ENCODE measurements at regions not wholly inside any gene's neighbourhood (a gene's known extent, or its start where the extent isn't known, plus 50 kb on each side); places are given as distances from the start of the nearest gene placed in this dataset.

DNA sequence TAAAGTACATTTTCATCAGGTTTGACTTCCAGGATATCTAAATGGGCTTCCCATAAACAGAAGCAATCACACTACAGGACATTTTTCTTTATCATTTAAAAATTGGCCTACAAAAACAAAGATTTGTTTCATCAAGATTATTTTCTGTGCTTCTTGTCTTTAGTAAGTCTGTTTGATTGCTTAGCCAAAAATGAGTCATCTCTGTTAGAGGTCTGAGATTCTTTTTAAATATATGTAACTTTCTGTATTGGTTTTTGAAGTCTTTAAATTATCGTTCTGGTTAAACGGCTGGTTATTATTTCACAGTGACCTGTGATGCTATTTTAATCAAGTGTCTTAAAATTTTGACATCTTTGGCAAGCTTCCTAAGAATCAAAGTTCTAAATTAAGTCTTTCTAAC, 62.7 kb downstream of the SLITRK1 start:
- TF ChIP-seq EZH2phosphoT487 (IDR thresholded peaks at IDR 0.05; ENCODE audit: low read depth, severe bottlenecking, unreplicated experiment) (no peak), EZH2 (IDR thresholded peaks at IDR 0.05; ENCODE audit: borderline replicate concordance) (no peak)
- TF ChIP-seq, protein P1, sequence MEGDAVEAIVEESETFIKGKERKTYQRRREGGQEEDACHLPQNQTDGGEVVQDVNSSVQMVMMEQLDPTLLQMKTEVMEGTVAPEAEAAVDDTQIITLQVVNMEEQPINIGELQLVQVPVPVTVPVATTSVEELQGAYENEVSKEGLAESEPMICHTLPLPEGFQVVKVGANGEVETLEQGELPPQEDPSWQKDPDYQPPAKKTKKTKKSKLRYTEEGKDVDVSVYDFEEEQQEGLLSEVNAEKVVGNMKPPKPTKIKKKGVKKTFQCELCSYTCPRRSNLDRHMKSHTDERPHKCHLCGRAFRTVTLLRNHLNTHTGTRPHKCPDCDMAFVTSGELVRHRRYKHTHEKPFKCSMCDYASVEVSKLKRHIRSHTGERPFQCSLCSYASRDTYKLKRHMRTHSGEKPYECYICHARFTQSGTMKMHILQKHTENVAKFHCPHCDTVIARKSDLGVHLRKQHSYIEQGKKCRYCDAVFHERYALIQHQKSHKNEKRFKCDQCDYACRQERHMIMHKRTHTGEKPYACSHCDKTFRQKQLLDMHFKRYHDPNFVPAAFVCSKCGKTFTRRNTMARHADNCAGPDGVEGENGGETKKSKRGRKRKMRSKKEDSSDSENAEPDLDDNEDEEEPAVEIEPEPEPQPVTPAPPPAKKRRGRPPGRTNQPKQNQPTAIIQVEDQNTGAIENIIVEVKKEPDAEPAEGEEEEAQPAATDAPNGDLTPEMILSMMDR (IDR thresholded peaks at IDR 0.05; ENCODE audit: poor library complexity): no peak

All from hepatocyte (in vitro differentiated cells).